Thyroid gland (tissue), 4 donors: ENCODE measurements at regions not wholly inside any gene's neighbourhood (a gene's known extent, or its start where the extent isn't known, plus 50 kb on each side); places are given as distances from the start of the nearest gene placed in this dataset.
A peak's percentile ranks its signal among the peaks of the same experiment; 100 is the strongest.

Source experiments
- DNase-seq, 2 donors: peaks; one replicate each; pipeline ENCODE4 v3.0.0-alpha.2; 2019
- H3K27ac ChIP-seq, 3 donors: fragments of 200-600 bp; sonication (generic); 1 replicate in 2 of 3; 2 replicates in 1 of 3; pipeline ENCODE4 v1.5.1; 2016 to 2019; ENCODE audit warnings: mild to moderate bottlenecking in 1 of 3, moderate library complexity in 1 of 3
- H3K27me3 ChIP-seq: fragments of 200-600 bp; sonication (generic); one replicate; pipeline ENCODE4 v1.5.1; 2019
- H3K36me3 ChIP-seq, 2 donors: fragments of 200-600 bp; sonication (generic); one replicate each; pipeline ENCODE4 v1.5.1; 2016 to 2019
- H3K4me1 ChIP-seq, 2 donors: fragments of 200-600 bp; sonication (generic); one replicate each; pipeline ENCODE4 v1.5.1; 2017 to 2019
- H3K4me3 ChIP-seq, 3 donors: fragments of 200-600 bp; sonication (generic); replicated peaks in 1 of 3; 1 replicate in 2 of 3; 2 replicates in 1 of 3; pipeline ENCODE4 v1.5.1; 2016; ENCODE audit warnings: mild to moderate bottlenecking in 1 of 3
- H3K9me3 ChIP-seq: fragments of 200-600 bp; sonication (generic); one replicate; pipeline ENCODE4 v1.5.1; 2017
- CTCF ChIP-seq, 6 experiments: fragments of 200-600 bp in 3 of 6; fragments of 450-650 bp in 3 of 6; sonication (generic) in 3 of 6; IDR thresholded peaks; one replicate each; pipeline ENCODE4 v1.5.1; 2016 to 2019; ENCODE audit warnings: antibody characterized with exemption in 6 of 6, mild to moderate bottlenecking in 2 of 6, inconsistent platforms in 1 of 6, moderate library complexity in 1 of 6
- POLR2A ChIP-seq, 2 donors: fragments of 450-650 bp; IDR thresholded peaks; one replicate each; pipeline ENCODE4 v1.6.1; 2017; ENCODE audit warnings: antibody characterized with exemption in 2 of 2, mild to moderate bottlenecking in 2 of 2, moderate library complexity in 1 of 2
- WGBS, 2 donors: methylation state at CpG; one replicate each; pipeline ENCODE4 v1.1.5; 2017; 5-methylcytosine and 5-hydroxymethylcytosine counted together
- intact Hi-C: fragments of 100-400 bp; cut with DNase I; formaldehyde crosslinking; loops from one replicate; pipeline ENCODE4 v1.15.1; 2023

GRCh38 chr11:115083144-115083806 lies 404.9 kb downstream of the NXPE2 start:
- no peaks in the 10 kb centered on the region for H3K36me3 ChIP-seq
- WGBS, 2 donors, result 77 to 80% methylated on average over 13 of the region's 13 CpGs
- H3K27me3 ChIP-seq, result no peaks in the 10 kb centered on the region
- H3K4me3 ChIP-seq, result no peak overlapping the region
- no peak overlapping the region for H3K27ac ChIP-seq
- H3K4me1 ChIP-seq, result peaks cover 0 to 13% of the 10 kb centered on the region in 2 donors
- TF ChIP-seq POLR2A (IDR thresholded peaks at IDR 0.05) (no peak), CTCF (IDR thresholded peaks at IDR 0.05) (no peak)
- no peak for DNase-seq
- H3K9me3 ChIP-seq, result no peaks in the 10 kb centered on the region
- intact Hi-C loops, result no loop called here

- H3K27ac ChIP-seq, result peak overlapping the region in 1 of 3 donors; percentile 23
- TF ChIP-seq CTCF (IDR thresholded peaks at IDR 0.05), result no peak
- no peak for TF ChIP-seq POLR2A (IDR thresholded peaks at IDR 0.05)
- H3K4me1 ChIP-seq, result peaks cover 0 to 13% of the 10 kb centered on the region in 2 donors
- WGBS, 2 donors, result 68 to 80% methylated on average over 4 of the region's 4 CpGs
- H3K36me3 ChIP-seq, result no peaks in the 10 kb centered on the region
- intact Hi-C loops, result no loop called here
- DNase-seq, result peak; percentile 4 to 9
- H3K9me3 ChIP-seq, result no peaks in the 10 kb centered on the region
- no peak overlapping the region for H3K4me3 ChIP-seq
- H3K27me3 ChIP-seq, result no peaks in the 10 kb centered on the region
Observed at GRCh38 chr11:115084231-115084630, 405.9 kb downstream of the NXPE2 start.

- no peak overlapping the region for H3K4me3 ChIP-seq
- peak overlapping the region in 1 of 3 donors; percentile 14 for H3K27ac ChIP-seq
- intact Hi-C loops, result no loop called here
- no peaks in the 10 kb centered on the region for H3K36me3 ChIP-seq
- H3K27me3 ChIP-seq, result no peaks in the 10 kb centered on the region
- peak; percentile 77 to 84 for DNase-seq
- TF ChIP-seq CTCF (IDR thresholded peaks at IDR 0.05) (no peak), POLR2A (IDR thresholded peaks at IDR 0.05) (no peak)
- peaks cover 0 to 13% of the 10 kb centered on the region in 2 donors for H3K4me1 ChIP-seq
- no peaks in the 10 kb centered on the region for H3K9me3 ChIP-seq
- WGBS, 2 donors, result 40 to 51% methylated on average over 5 of the region's 5 CpGs
Observed at GRCh38 chr11:115085461-115086210, 407.3 kb downstream of the NXPE2 start.

GRCh38 chr11:115087791-115088190 lies 409.5 kb downstream of the NXPE2 start:
- Histone ChIP-seq H3K4me3 (no peak overlapping the region), H3K36me3 (no peaks in the 10 kb centered on the region), H3K4me1 (peaks cover 0 to 13% of the 10 kb centered on the region in 2 donors), H3K27ac (no peak overlapping the region), H3K27me3 (no peaks in the 10 kb centered on the region), H3K9me3 (no peaks in the 10 kb centered on the region)
- no peak for DNase-seq
- TF ChIP-seq POLR2A (IDR thresholded peaks at IDR 0.05), result no peak
- TF ChIP-seq CTCF (IDR thresholded peaks at IDR 0.05), result no peak
- 80 to 84% methylated on average over 1 to 2 of the region's 2 CpGs for WGBS, 2 donors
- intact Hi-C loops, result no loop called here

GRCh38 chr11:115092516-115092915 lies 411.7 kb downstream of the CADM1 start:
- no peak for DNase-seq
- no peaks in the 10 kb centered on the region for H3K36me3 ChIP-seq
- no peak for TF ChIP-seq POLR2A (IDR thresholded peaks at IDR 0.05)
- no peak for TF ChIP-seq CTCF (IDR thresholded peaks at IDR 0.05)
- intact Hi-C loops, result no loop called here
- H3K4me1 ChIP-seq, result peaks cover 6 to 9% of the 10 kb centered on the region in 2 donors
- H3K27me3 ChIP-seq, result no peaks in the 10 kb centered on the region
- no peak overlapping the region for H3K27ac ChIP-seq
- WGBS, 2 donors, result 84 to 96% methylated on average over 3 of the region's 3 CpGs
- no peak overlapping the region for H3K4me3 ChIP-seq
- no peaks in the 10 kb centered on the region for H3K9me3 ChIP-seq
